NCI-H2196 (cell line): ENCODE measurements at regions not wholly inside any gene's neighbourhood (a gene's known extent, or its start where the extent isn't known, plus 50 kb on each side); places are given as distances from the start of the nearest gene placed in this dataset.

Experiments used
- DNase-seq: peaks from one replicate; lab custom pipeline; 2025; ENCODE audit not compliant: unreplicated experiment; lab: John Stamatoyannopoulos, UW

DNA sequence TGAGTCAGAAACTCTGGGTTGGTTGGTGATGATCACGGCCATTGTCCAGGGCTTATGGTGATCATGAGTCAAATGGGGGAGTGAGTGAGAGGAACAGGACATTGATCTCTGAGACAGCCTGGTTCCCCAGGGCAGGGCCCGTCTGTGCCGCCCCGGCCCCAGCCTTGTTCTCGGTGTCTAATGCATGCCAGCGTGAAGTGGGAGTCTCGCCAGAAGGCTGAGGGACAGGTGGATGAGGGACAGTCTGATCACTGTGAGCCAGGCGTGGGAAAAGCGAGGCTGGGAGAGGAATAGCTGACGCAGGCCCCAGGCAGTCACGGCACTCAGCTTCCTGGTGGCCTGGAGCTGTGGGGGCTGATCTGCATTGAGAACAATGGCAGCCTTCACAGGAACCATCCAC, 208.3 kb upstream of the HDAC4 start:
- no peak for DNase-seq

DNA sequence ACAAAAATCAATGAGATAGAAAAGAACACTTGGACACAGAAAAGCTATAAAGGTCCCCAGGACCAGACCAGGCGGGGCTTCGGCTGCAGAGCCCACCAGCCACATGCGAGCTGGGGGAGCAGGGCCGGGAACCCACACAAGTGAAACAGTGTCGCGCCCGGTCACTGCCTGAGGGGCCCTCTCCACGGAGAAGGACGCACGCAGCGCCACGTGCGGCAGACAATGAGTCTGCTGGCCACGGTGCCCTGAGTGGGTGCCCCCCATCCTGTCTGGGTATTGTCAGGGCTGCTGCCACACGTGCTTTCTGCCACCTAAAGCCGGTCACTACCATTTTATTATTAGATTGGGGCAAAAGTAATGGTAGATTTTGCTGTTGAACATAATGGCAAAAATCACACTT, 207.9 kb upstream of the HDAC4 start:
- DNase-seq, result no peak

DNA sequence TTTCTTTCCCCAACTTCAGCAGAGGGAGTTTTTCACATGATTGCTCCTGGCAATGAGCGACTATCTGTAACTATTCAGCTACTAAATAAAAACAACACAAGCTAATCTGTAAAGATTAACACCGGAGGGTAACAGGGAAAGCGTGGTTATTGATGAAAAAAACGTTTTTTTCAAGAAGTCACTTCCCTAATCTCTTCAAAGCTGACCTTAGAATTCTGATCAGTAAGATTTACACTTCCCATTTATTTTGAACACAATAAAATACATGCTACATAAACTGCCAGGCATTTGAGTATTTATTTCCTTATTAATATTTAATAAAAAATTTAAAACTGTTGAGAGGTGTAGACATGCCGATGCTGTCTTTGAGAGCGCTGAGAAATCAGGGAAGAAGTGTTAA, 207.4 kb upstream of the HDAC4 start:
- no peak for DNase-seq

DNA sequence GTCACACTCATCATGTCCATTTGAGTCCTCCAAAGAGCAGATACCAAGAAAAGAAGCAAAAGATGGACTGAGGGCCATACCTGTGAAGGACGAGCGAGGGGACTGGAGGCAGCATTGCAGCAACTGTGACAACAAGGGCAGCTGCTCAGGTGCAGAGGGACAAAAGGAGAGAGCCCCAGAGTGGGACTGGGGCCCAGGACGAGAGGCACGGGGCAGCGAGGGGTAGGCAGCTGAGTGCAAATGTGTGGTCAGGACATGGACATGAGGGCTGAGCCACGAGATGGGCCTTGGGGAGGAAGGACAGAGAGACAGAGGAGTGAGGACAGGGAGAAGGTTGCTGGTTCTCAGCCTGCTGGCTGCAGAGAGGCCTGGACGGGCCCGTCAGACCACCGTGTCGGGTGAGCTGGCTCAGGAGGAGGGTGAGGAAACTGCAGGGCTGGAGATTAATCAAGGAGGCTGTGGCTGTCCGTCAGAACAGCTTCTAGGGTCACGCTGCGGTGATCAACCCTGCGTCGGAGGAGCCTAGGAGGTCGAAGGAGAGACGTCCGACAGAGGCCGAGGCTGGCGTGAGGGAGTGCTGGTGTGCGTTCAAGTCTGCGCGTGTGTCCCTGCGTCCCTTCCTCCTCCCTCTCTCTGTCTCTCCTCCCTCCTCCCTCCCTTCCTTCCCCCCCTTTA, 206.8 kb upstream of the HDAC4 start:
- no peak for DNase-seq

DNA sequence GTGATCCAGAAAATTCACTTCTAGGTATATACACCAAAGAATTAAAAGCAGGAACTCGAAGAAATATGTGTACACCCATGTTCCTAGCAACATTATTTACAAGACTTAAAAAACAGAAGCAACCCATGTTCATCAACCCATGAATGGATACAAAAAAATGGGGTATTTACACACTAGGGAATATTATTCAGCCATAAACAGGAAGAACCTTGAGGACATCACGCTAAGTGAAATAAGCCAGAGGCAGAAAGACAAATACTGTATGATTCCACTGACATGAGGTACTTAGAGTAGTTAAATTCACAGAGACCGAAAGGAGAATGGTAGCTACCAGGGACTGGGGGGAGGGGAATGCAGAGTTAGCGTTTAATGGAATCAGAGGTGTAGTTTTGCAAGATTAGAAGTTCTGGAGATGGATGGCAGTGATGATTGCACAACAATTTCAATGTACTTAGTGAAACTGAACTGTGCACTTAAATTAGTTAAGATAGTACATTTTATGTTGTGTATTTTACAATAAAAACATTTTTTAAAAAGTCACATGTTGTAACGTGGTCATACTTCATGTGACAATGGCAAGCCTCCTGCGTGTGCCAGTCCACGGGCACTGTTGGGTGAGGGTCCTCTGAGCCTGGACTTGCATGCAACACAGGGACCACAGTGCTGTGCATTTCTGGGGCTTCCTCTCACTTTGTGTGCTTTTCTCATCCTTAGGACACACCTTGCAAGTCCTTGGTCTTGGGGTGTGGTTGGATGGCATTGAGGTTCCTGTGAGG, 206.1 kb upstream of the HDAC4 start:
- DNase-seq, result no peak

DNA sequence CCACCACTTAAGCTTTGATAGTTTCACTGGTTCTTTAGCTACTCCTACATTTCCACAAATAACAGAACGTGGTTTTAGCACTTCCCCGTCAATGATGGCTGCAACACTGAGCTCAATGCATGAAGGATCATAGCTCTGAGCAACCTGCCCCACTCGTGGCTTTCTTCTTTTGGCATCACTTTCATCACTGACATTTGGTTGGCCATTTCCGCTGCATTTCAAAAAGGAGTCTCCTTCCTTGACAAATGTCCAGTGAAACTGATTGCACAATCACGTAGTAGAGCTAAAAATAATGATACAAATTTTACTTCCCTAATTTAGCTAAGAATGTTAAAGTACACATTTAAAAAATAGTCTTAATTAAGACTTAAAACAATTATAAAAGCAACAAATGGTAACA, 205.2 kb upstream of the HDAC4 start:
- no peak for DNase-seq

DNA sequence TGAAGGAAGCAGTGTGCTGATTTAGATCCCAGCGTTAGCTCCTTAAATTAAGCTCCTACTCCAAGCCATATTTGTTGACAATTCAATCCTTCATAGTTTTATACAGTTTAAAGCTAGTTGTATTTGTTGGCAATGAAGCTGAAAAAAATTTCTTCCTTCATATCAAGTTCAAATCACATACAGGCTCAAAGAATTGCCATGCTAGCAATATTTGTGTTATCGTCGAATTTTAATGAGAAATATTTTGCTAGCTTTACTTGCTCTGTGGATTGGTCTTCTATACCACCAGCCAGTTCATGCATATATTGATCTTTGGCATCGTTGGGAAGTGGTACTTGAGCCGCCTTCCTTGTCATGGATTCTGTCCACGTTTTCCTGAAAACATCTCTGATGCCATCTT, 204.6 kb upstream of the HDAC4 start:
- DNase-seq, result no peak

DNA sequence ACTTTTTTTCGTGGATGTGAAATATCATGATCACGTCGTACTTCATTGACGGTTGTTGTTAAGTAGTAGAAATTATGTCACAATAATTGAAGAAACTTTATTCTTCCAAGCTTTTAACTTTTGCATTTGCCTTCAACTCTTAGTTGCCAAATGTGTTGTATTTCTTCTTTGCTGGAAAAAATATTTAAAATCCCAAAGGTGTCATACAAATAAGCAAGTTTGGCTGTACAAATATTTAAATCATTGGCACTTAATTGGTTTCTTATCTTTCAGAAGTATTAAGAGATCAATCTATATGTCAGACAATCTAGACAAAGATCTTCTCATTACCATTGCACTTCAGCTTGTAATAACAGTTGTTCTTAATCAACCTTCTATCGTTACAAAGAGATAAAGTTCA, 204.0 kb upstream of the HDAC4 start:
- DNase-seq, result no peak

DNA sequence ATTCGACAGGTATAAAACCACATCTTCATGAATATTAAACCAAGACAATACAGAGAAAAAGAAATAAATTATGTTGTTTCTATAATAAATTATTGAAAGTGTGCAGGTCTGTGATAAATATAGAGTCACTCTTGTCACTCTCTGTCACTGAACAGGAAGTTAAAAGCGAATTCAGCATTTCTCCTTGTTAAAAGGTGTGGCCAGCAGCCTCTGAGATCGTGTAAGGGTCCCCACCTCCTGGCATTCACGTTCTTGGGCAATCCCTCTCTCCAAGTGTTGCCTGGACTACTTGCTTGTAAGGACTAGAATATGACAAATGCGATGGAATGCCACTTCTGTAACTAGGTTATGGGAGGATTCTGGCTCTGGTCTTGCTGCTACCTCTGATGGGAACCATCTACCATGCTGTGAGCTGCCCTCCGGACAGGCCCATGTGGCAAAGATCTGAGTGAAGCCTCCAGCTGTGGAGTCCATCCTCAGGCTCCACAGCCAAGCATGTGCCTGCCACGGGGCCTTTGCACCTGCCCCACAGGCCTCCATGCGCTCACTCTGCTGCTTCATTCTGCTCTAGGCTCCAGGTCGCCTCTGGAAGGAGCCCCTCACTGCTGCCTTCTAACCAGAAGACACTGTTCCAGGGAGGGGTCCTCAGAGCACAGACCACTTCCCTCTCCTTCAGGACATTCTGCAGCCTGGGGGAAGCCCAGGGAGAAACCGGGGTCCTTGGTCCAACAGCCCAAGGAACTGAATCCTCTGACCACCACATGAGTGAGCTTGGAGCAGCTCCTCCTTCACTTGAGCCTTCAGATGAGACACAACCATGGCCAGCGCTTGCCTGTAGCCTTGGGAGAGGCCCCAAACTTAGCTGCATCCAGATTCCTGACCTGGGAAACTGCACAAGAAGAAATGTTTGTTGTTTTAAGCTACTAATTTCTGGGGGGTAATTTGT, 202.9 kb upstream of the HDAC4 start:
- DNase-seq, result no peak

DNA sequence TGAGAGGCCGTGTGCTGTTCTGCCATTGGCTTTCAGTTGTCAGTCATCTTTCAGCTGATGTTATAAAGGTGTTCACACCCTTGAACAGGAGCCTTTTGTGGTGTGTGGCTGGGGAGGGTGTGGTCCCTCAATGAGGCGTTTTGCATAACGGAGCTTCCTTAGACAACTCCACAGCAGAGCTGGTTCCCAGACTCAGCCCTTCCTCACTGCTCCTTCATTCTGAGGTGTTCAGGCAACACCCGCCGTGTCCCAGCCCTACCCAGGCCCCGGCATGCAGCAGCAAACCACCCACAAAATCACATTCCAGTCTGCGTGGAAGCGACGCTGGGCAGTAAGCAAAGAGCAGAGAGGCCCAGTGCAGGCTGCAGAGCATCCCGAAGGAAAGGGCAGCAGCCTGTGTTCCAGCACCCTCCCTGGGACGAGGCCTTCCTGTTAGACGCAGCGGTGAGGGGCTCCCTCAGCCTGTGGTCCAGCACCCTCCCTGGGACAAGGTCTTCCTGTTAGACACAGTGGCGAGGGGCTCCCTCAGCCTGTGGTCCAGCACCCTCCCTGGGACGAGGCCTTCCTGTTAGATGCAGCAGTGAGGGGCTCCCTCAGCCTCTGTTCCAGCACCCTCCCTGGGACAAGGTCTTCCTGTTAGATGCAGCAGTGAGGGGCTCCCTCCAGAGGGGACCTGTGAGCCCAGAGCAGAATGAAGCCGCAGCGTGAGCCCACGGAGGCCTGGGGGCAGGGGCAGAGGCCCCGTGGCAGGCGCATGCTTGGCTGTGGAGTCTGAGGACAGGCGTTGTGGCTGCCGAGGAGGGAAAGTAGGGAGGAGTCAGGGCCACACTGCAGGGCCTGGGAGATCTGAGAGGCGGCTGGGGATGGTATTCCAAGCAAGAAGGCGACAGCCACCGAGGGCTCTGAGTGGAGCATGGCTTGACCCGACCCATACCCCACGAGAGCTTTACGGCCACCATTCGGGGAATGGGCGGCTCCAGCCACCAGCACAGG, 201.8 kb upstream of the HDAC4 start:
- DNase-seq, result no peak

DNA sequence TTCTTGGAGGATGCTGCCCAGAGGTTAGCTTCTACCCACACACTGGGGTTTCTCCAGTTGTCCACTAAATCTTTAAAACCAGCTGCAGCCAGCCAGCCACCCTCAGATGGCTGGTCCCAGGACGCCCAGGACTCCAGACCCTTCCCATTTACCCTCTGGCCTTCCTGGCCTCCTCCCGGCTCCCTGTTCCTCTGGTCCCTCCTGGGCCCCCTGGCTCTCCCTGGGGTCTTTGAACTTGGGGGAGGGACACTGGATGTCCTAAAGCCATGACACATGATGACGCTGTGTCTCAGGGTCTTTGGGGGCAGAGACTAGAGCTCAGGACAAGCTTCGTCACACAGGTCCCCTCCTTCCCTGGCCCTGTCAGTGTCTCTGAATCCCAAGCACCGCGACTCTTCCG, 201.1 kb upstream of the HDAC4 start:
- DNase-seq, result no peak

DNA sequence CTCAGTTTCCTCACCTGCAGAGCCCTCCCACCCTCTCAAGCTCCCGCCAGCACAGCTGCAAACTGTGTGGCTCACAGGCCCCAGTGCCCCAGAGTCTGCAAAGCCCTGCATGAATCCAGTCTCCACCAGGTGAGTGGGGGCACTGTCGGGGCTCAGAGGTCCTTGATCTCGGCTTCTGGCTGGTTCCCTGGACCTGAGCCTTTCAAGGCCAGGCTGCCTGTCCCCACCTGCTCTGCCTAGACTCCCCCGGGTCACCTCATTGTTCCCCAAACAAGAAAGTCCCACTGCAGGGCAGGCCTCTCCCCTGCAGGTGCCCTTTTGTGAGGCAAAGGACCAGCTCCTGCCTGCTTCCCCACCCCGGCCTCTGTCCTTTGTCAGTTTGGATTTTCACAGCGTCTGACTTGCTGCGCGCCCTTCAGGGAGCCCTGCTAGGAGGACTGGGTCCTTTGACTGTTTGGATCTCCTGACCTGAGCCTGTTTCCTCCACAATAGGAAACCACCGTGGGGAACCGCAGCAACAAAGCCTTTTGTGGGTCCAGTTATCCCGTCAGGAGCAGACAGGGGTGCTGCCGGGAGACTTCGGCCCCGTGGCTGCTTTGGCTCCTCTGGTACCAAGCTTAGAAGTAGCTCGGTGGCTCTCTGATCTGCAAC, 200.5 kb upstream of the HDAC4 start:
- no peak for DNase-seq

DNA sequence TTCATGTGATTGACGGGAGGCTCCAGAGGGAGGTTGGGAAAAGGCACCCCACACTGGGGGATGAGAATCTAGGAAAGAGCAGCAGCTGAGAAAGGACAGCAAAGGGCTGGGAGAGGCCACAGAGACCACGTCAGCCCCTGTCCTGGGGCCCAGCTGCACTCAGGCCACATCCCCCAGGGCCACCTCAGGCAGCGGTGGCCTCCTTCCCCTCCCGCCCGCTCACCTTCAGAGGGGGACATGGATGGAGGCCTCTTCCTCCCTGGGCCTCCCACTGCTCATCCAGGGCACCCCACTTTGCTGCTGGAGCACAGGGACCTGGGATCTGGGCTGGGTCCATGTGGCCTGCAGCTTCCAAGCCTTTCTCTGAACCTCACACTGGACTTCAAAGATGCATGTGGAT, 199.8 kb upstream of the HDAC4 start:
- DNase-seq, result no peak

DNA sequence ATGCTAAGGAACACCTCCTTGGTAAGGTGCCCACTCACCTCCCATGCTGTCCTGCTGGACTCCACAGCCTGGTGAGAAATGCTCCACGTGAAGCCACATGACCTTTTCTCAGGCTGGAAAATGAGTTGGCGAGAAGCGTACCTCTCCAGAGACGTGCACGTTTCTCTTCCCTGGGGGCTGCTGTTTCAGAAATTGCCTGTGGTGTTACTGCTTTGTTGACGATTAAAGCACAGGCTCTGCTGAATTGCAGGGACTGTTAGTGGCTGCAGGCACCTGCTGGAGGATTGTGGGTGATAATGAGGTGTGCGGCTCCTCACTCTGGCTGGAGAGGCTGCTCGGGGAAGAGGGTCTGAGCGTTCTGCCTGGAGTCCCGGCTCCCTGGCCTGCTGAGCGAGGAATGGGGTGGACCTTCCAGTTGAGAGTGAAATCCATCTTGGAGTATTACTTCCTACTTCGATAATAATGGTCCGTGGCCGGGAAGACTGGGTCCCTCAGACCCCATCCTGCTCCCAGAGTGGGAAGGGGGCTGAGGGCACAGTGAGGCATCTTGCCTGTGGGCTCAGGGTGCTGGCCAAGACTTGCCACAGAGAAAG, 199.3 kb upstream of the HDAC4 start:
- no peak for DNase-seq

DNA sequence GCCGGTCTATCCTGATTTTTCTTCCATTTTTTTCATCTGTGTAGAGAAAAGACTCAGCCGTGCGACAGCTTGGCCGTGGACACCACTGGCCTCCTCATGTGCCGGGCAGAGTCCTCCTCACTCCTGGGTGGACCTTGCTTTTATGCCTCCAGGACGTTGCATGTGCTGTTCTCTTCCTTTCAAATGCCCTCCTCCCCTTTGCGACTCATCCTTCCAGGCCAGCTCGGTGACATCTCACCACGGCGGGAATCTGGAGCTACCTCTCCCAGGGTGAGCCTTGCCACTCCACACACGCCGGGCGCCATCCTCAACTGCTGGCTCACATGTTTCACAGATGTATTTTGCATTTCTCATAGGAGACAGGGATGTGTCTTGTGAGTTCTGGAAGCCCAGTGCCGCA, 198.5 kb upstream of the HDAC4 start:
- no peak for DNase-seq

DNA sequence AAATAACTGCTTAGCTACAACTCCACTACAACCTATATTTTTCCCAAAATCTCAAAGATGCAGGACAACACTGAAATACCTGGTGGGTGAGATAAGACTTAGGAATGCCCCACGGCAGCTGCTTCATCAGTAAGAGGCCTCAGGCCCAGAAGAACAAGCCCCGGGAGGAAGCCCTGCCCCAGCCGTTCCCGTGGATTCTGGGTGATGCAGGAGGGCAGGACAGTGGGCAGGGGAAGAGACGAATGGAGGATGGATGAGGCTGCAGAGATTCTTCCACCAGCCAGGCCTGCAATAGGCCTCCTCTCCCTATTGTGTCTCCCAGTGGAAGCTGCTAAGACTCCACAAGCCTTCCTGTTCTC, 197.9 kb upstream of the HDAC4 start:
- DNase-seq, result no peak

DNA sequence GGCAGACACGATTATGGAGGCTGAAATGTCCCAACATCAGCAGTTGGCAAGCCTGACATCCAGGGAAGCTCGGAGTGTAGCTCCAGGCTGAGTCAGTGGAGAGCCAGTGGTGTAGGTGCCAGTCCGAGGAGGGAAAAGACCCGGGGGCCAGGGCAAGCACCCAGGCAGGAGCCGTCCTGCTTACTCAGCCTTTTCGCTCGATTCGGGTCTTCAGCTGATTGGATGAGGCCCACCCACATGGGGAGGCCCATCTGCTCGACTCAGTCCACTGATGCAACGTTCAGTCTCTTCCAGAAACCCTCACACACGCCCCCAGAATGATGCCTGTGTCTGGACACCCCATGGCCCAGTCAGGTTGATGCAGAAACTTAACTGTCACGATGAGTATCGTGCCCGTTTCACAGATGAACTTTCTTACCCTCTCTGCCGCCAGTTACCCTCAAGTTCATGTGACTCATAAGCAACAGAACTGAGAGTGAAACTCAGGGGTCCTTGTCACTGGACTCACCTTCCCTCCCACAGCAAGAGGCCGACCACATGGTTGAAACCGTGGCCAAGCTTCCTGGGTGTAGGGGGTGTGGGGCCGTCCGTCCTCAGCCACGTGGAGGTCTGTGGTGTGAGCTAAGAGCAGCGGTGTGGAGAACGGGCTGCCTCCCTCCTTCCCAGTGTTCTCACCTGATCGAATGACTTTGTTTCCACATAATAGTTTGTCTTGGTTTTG, 197.4 kb upstream of the HDAC4 start:
- DNase-seq, result no peak

DNA sequence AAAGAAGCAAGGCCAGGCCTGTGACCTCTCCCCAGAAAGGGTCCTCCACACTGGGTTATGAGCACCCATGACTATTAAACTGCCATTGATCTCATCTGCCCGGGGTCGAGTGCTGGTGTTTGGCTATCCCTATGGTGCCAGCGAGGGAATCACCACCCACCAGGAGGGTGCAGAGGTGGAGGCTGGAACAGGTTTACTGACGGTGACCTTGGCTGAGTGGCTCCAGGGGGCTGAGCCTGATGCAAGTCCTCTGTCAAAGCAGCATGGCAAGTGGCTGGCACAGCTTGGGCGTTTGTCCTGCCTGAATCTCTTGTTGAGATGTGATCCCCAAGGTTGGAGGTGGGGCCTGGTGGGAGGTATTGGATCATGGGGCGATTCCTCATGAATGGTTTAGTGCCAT, 196.4 kb upstream of the HDAC4 start:
- no peak for DNase-seq

DNA sequence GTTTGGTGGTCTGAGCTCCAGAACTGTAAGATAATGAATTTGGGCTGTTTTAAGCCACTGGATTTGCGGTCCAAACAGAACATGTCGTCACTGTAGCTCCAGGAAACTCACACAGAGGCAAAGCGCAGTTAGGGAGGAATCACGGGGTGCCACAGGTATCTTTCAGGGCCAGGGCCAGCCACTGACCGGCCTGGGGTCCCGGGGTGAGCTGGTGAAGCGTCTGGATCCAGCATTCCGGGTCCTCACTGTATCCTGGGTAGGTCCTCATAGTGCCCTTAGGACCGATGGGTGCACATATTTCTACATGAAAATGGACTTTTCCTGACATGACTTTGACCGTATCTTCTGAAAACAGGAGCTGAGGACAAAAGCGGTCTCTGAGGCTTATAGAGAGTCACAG, 196.0 kb upstream of the HDAC4 start:
- DNase-seq, result no peak
